GM12875 (cell line): ENCODE measurements at regions not wholly inside any gene's neighbourhood (a gene's known extent, or its start where the extent isn't known, plus 50 kb on each side); places are given as distances from the start of the nearest gene placed in this dataset.
"Not testable (repeated sequence)": the region's sequence is repeated elsewhere in the genome, so short reads cannot be mapped to it uniquely, and the experiment has no call there.

Experiments used
- H3K4me3 ChIP-seq: one replicate; pipeline ENCODE4 v1.5.1; 2011; ENCODE audit warnings: low read depth, low read length, control low read depth
- TF ChIP-seq, protein P1 (sequence below): IDR thresholded peaks from 2 replicates; pipeline ENCODE4 v1.5.1; 2011; ENCODE audit warnings: low read depth, mild to moderate bottlenecking, control low read depth, inconsistent platforms, low read length, moderate library complexity, borderline replicate concordance; ENCODE audit not compliant: insufficient read depth

DNA sequence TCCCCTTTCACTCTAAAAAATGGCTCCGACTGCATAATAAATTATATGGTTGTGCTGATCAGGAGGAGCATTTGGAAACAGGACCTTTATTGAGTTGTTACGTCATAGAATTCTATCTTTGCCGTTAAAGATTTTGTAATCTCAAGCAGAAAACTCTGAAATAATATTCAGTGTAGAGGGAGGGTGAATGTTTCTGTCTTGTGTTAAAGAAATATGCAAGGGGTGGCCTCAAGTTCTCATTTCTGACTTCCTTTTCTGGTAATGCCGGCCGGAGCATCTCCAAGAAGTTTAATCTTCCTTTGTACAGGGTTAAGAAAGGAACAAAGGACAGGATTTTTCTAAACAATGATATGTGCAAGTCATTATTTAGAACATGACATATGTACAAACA is 165.1 kb downstream of the SLC38A4 start:
- TF ChIP-seq, protein P1, sequence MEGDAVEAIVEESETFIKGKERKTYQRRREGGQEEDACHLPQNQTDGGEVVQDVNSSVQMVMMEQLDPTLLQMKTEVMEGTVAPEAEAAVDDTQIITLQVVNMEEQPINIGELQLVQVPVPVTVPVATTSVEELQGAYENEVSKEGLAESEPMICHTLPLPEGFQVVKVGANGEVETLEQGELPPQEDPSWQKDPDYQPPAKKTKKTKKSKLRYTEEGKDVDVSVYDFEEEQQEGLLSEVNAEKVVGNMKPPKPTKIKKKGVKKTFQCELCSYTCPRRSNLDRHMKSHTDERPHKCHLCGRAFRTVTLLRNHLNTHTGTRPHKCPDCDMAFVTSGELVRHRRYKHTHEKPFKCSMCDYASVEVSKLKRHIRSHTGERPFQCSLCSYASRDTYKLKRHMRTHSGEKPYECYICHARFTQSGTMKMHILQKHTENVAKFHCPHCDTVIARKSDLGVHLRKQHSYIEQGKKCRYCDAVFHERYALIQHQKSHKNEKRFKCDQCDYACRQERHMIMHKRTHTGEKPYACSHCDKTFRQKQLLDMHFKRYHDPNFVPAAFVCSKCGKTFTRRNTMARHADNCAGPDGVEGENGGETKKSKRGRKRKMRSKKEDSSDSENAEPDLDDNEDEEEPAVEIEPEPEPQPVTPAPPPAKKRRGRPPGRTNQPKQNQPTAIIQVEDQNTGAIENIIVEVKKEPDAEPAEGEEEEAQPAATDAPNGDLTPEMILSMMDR = no peak
- no peak overlapping the region for H3K4me3 ChIP-seq

DNA sequence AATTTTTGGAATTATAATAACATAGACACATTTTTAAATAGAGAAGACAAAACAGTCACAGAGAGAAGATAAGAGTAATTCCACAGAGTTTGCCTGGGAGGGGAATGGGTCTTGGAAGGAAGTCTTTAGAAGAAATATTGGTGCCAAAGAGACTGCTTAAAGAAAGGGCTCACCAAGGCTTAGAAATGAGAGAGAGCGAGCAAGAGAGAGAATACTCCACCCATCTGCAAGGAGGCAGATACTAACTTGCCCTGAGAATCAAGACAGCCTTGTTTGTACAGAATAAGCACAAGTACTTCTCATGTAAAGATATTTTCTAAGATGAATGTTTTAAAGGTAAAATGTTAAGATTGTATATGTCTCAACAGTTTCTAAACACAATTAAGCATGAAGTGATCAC is 165.5 kb downstream of the SLC38A4 start:
- no peak overlapping the region for H3K4me3 ChIP-seq
- TF ChIP-seq, protein P1 = no peak

DNA sequence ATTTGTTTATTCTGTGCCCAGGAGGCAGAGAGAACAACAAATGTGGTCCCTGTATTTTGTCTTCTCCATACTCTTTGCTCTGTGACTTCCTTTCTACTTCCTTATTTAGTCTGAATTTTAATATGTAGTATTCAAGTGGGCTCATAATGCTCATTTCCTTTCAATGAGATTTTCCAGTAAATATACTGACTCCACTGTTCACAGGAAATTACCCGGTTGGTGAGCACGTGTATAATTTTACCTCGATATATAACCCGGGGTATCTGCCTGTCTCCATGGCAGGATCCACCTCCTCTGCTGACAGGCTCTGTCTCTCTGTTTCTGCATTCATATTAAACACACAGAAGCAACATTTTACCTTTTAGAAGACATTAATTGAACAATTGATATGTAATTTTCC is 166.0 kb downstream of the SLC38A4 start:
- no peak overlapping the region for H3K4me3 ChIP-seq
- TF ChIP-seq, protein P1 = no peak

DNA sequence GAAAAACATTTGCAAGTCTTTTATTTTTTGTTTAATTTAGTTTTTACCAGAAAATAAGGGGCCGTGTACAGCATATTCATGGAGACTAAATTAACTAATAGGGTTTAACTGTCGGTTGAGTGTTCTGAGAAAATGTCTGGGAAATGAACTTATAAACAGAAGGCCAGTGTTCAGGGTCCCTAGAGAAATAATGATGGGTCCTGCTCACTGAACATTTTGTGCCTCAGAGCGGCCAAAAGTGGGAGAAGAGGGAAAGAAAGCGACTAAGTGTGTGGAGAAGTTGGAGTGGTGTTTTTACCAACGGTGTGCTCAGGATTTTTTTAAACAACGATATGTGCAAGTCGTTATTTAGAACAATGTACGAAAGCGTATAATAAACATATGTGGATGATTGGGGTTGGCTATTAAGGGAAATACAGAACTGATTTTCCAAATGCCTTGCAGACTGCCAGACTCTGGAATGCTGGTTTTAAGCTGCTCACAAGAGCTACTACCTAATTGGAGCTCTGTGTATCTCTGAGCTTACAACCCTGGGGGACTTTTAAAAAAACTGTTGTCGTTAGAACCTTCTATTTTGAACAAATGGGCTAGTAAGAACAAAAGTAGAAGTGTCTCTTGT is 166.7 kb downstream of the SLC38A4 start:
- TF ChIP-seq, protein P1 = no peak
- H3K4me3 ChIP-seq = no peak overlapping the region

DNA sequence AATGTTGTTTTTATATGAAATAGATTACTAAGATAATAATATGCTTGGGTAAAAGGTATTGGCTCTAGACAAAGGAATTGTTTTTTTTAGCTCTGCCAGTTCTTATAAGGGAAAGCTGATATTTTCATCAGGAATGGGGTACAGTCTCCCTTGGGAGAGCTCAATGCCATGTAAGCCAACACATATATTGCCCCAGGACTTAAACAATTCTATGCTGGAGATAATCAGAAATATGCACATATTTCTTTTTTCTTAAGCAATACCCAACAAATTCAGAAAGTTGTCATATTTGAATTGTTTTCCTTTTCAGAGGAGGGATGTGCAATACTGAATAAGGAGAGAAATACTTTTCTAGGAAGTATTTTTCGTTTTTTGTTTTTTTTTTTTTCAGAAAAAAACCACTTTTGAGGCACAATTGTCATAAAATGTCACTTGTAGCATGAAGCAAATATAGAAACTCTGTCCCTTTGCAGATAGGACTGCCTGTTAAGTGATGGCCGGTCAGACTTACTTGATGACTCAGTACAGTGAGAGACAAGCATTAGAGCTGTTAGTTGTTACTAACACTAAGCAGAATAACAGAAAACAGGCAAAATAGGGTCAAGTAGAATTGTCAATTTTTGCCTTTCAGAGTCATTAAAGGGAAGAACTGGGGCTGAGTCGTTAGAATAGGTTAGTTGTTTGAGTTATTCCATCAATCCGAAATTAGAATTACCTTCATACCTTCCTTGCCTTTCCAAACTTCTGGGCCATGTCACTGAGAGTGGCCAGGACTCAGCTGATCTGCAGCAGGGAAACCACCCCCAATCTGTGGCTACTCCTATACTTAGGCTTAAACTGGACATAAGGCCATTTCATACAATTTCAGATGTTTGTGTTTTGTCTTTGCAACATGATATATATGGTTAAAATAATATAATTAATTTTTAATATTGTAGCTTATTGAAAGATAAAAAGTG is 168.1 kb downstream of the SLC38A4 start:
- TF ChIP-seq, protein P1 = no peak
- H3K4me3 ChIP-seq = no peak overlapping the region

DNA sequence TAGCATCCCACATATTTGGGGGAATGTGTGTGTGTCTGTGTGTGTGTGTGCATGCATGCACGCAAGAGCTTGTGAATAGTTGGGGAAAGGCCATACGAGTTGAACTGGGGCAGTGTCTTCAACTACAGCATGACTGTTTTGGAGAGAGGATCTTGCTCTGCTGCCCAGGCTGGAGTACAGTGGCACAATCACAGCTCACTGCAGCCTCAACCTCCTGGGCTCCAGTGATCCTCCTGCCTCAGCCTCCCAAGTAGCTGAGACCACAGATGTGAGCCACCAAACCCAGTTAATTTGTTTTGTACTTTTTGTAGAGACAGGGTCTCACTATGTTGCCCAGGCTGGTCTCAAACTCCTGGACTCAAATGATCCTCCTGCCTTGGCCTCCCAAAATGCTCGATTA is 169.8 kb downstream of the SLC38A4 start:
- H3K4me3 ChIP-seq = not testable (repeated sequence)

DNA sequence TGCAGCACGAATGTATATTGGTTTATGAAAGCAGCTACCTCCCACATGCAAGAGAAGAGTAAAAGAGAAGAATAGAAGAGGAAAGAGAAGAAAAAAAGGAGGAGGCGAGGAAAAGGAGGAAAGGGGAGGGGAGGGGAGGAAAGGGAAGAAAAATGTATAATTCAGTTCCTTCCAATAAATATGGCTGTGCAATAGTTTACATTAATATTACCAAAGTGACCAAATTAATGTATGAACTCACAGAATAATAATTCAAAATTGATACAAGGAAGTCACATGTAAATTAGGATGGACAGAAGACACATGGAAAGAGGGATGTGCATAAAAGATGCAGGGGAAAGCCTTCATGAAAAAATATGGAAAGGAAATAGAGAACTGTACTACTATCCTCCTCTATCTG is 172.5 kb downstream of the SLC38A4 start:
- TF ChIP-seq, protein P1 = no peak
- H3K4me3 ChIP-seq = no peak overlapping the region
